Neural progenitor cell (in vitro differentiated cells): ENCODE measurements at regions not wholly inside any gene's neighbourhood (a gene's known extent, or its start where the extent isn't known, plus 50 kb on each side); places are given as distances from the start of the nearest gene placed in this dataset.

Experiments used
- DNase-seq: peaks from one replicate; pipeline ENCODE4 v3.0.0-alpha.2; 2016; ENCODE audit warnings: low spot score
- H2AFZ ChIP-seq: fragments of 200-600 bp; sonication (generic); replicated peaks from 2 replicates; pipeline ENCODE4 v1.6.1; 2016; ENCODE audit warnings: antibody characterized with exemption
- H3F3A ChIP-seq: fragments of 200-600 bp; sonication (generic); 2 replicates; pipeline ENCODE4 v1.6.1; 2016; ENCODE audit warnings: antibody characterized with exemption, low read depth
- H3K27ac ChIP-seq: fragments of 200-600 bp; sonication (generic); 2 replicates; pipeline ENCODE4 v1.5.1; 2016; ENCODE audit warnings: mild to moderate bottlenecking
- H3K27me3 ChIP-seq: fragments of 200-600 bp; sonication (generic); 2 replicates; pipeline ENCODE4 v1.6.1; 2016; ENCODE audit warnings: mild to moderate bottlenecking, moderate library complexity
- H3K36me3 ChIP-seq: fragments of 200-600 bp; sonication (generic); 2 replicates; pipeline ENCODE4 v1.5.1; 2016
- H3K4me1 ChIP-seq: fragments of 200-600 bp; sonication (generic); 2 replicates; pipeline ENCODE4 v1.6.1; 2016; ENCODE audit warnings: mixed run types
- H3K4me2 ChIP-seq: fragments of 200-600 bp; sonication (generic); 2 replicates; pipeline ENCODE4 v1.6.1; 2016
- H3K4me3 ChIP-seq: fragments of 200-600 bp; sonication (generic); 2 replicates; pipeline ENCODE4 v1.5.1; 2016
- H3K79me2 ChIP-seq: fragments of 200-600 bp; sonication (generic); 2 replicates; pipeline ENCODE4 v1.6.1; 2016; ENCODE audit warnings: low read depth
- H3K9ac ChIP-seq: fragments of 200-600 bp; sonication (generic); 2 replicates; pipeline ENCODE4 v1.6.1; 2016
- H3K9me3 ChIP-seq: fragments of 200-600 bp; sonication (generic); 2 replicates; pipeline ENCODE4 v1.5.1; 2016; ENCODE audit warnings: low read depth
- H4K20me1 ChIP-seq: fragments of 200-600 bp; sonication (generic); 2 replicates; pipeline ENCODE4 v1.6.1; 2016; ENCODE audit warnings: low read depth
- H3K27ac Mint-ChIP-seq: 3 replicates; pipeline ENCODE4 v1.8.0; 2021; ENCODE audit warnings: mixed read lengths
- H3K27me3 Mint-ChIP-seq: 2 replicates; pipeline ENCODE4 v1.8.0; 2022; ENCODE audit warnings: low read depth, mild to moderate bottlenecking, inconsistent platforms, moderate library complexity, mixed read lengths; ENCODE audit not compliant: insufficient read depth
- H3K36me3 Mint-ChIP-seq: 3 replicates; pipeline ENCODE4 v1.8.0; 2021; ENCODE audit warnings: mixed read lengths
- H3K4me1 Mint-ChIP-seq: 3 replicates; pipeline ENCODE4 v1.8.0; 2021; ENCODE audit warnings: mixed read lengths
- H3K4me3 Mint-ChIP-seq: 3 replicates; pipeline ENCODE4 v1.8.0; 2021; ENCODE audit warnings: mild to moderate bottlenecking, moderate library complexity, mixed read lengths
- H3K9me3 Mint-ChIP-seq: 3 replicates; pipeline ENCODE4 v1.8.0; 2020; ENCODE audit warnings: mixed read lengths
- CTCF ChIP-seq: fragments of 200-600 bp; sonication (generic); IDR thresholded peaks from 2 replicates; pipeline ENCODE4 v1.5.1; 2017; ENCODE audit warnings: antibody characterized with exemption, mild to moderate bottlenecking
- EZH2 ChIP-seq: fragments of 200-600 bp; sonication (generic); IDR thresholded peaks from 2 replicates; pipeline ENCODE4 v1.6.1; 2017; ENCODE audit warnings: antibody characterized with exemption, mild to moderate bottlenecking, moderate library complexity
- EZH2phosphoT487 ChIP-seq: fragments of 200-600 bp; sonication (generic); IDR thresholded peaks from 2 replicates; pipeline ENCODE4 v1.6.1; 2017; ENCODE audit warnings: antibody characterized with exemption

GRCh38 chrX:148363471-148364235, 136.8 kb upstream of the AFF2 start:
- TF ChIP-seq EZH2phosphoT487, result no peak
- TF ChIP-seq CTCF, result no peak
- TF ChIP-seq EZH2, result no peak
- Mint-ChIP-seq H3K27me3 (peaks cover 2% of the 10 kb centered on the region), H3K36me3 (no peaks in the 10 kb centered on the region), H3K4me3 (no peak overlapping the region), H3K4me1 (no peaks in the 10 kb centered on the region), H3K27ac (no peak overlapping the region), H3K9me3 (no peaks in the 10 kb centered on the region)
- Histone ChIP-seq H3F3A (no peaks in the 10 kb centered on the region), H3K36me3 (no peaks in the 10 kb centered on the region), H3K79me2 (no peaks in the 10 kb centered on the region), H3K27ac (no peak overlapping the region), H3K9ac (no peak overlapping the region), H3K4me2 (no peak overlapping the region), H3K4me1 (no peaks in the 10 kb centered on the region), H3K9me3 (no peaks in the 10 kb centered on the region), H3K27me3 (no peaks in the 10 kb centered on the region), H3K4me3 (no peak overlapping the region), H2AFZ (no peak overlapping the region), H4K20me1 (no peaks in the 10 kb centered on the region)
- no peak for DNase-seq

- TF ChIP-seq CTCF, result no peak
- TF ChIP-seq EZH2phosphoT487, result no peak
- TF ChIP-seq EZH2, result no peak
- H3K4me2 ChIP-seq, result no peak overlapping the region
- H3K9me3 Mint-ChIP-seq, result no peaks in the 10 kb centered on the region
- no peak overlapping the region for H3K27ac ChIP-seq
- H3K4me1 Mint-ChIP-seq, result no peaks in the 10 kb centered on the region
- no peak for DNase-seq
- H3K36me3 ChIP-seq, result no peaks in the 10 kb centered on the region
- no peaks in the 10 kb centered on the region for H3K4me1 ChIP-seq
- no peak overlapping the region for H3K4me3 Mint-ChIP-seq
- H3K4me3 ChIP-seq, result no peak overlapping the region
- no peaks in the 10 kb centered on the region for H3K27me3 ChIP-seq
- no peak overlapping the region for H3K27ac Mint-ChIP-seq
- no peaks in the 10 kb centered on the region for H4K20me1 ChIP-seq
- H3K27me3 Mint-ChIP-seq, result peaks cover 2% of the 10 kb centered on the region
- H3K36me3 Mint-ChIP-seq, result no peaks in the 10 kb centered on the region
- H2AFZ ChIP-seq, result no peak overlapping the region
- H3K9me3 ChIP-seq, result no peaks in the 10 kb centered on the region
- no peaks in the 10 kb centered on the region for H3F3A ChIP-seq
- no peaks in the 10 kb centered on the region for H3K79me2 ChIP-seq
- H3K9ac ChIP-seq, result no peak overlapping the region
Measured at GRCh38 chrX:148365233-148365632, 135.2 kb upstream of the AFF2 start.

- H3K27me3 ChIP-seq, result no peaks in the 10 kb centered on the region
- no peaks in the 10 kb centered on the region for H3K4me1 ChIP-seq
- Mint-ChIP-seq H3K36me3 (no peaks in the 10 kb centered on the region), H3K27ac (no peak overlapping the region), H3K9me3 (peaks cover 15% of the 10 kb centered on the region), H3K27me3 (peaks cover 2% of the 10 kb centered on the region), H3K4me3 (no peak overlapping the region), H3K4me1 (peaks cover 2% of the 10 kb centered on the region)
- H3K79me2 ChIP-seq, result no peaks in the 10 kb centered on the region
- no peak overlapping the region for H2AFZ ChIP-seq
- H3K4me3 ChIP-seq, result no peak overlapping the region
- H3K36me3 ChIP-seq, result no peaks in the 10 kb centered on the region
- peaks cover 17% of the 10 kb centered on the region for H3K9me3 ChIP-seq
- H3K27ac ChIP-seq, result no peak overlapping the region
- no peaks in the 10 kb centered on the region for H3F3A ChIP-seq
- no peak for DNase-seq
- TF ChIP-seq CTCF (no peak), EZH2 (no peak), EZH2phosphoT487 (no peak)
- no peak overlapping the region for H3K9ac ChIP-seq
- no peaks in the 10 kb centered on the region for H4K20me1 ChIP-seq
- no peak overlapping the region for H3K4me2 ChIP-seq
Measured at GRCh38 chrX:148371291-148371690, 129.1 kb upstream of the AFF2 start.
